ENCODE measurements at regions not wholly inside any gene's neighbourhood (a gene's known extent, or its start where the extent isn't known, plus 50 kb on each side); places are given as distances from the start of the nearest gene placed in this dataset.
A peak's percentile ranks its signal among the peaks of the same experiment; 100 is the strongest.

GRCh38 chr4:38529189-38530115, 134.5 kb upstream of the KLF3 start:
- WGBS, 2 experiments (ENCODE audit: insufficient coverage in 1 of 2, insufficient read length in 1 of 2), result 93% methylated on average over 11 to 15 of the region's 15 CpGs
- no peaks in the 10 kb centered on the region for H3K9me3 Mint-ChIP-seq
- Histone ChIP-seq H3K4me1 (ENCODE audit: control insufficient read depth, insufficient read depth, low read length) (no peaks in the 10 kb centered on the region), H3K9me3 (ENCODE audit: control insufficient read depth, low read length) (no peaks in the 10 kb centered on the region), H3K27me3 (ENCODE audit: control insufficient read depth, insufficient read depth, low read length, poor library complexity, severe bottlenecking) (no peaks in the 10 kb centered on the region), H3K36me3 (ENCODE audit: control insufficient read depth, insufficient read depth, low read length) (no peaks in the 10 kb centered on the region), H3K4me3 (ENCODE audit: low read length) (no peak overlapping the region), H3K9ac (ENCODE audit: extremely low read depth, low read length, poor library complexity, severe bottlenecking) (no peak overlapping the region), H3K27ac (ENCODE audit: low read depth, low read length) (no peak overlapping the region)
- no peaks in the 10 kb centered on the region for H3K27me3 Mint-ChIP-seq (ENCODE audit: insufficient read depth)
- no peak overlapping the region for H3K4me3 Mint-ChIP-seq
- H3K36me3 Mint-ChIP-seq (ENCODE audit: low read depth), result no peaks in the 10 kb centered on the region
- peak; percentile 49 for DNase-seq
- no peak for TF ChIP-seq CTCF (conservative IDR thresholded peaks at IDR 0.05)
- H3K4me1 Mint-ChIP-seq, result no peaks in the 10 kb centered on the region
- H3K27ac Mint-ChIP-seq, result no peak overlapping the region

- Mint-ChIP-seq H3K27ac (no peak overlapping the region), H3K9me3 (no peaks in the 10 kb centered on the region), H3K27me3 (ENCODE audit: insufficient read depth) (no peaks in the 10 kb centered on the region), H3K4me1 (no peaks in the 10 kb centered on the region), H3K36me3 (ENCODE audit: low read depth) (no peaks in the 10 kb centered on the region), H3K4me3 (no peak overlapping the region)
- WGBS, 2 experiments (ENCODE audit: insufficient coverage in 1 of 2, insufficient read length in 1 of 2), result 100% methylated on average over 1 of the region's 1 CpG; no CpG with 5 or more reads in 1 of the 2 experiments
- Histone ChIP-seq H3K27me3 (ENCODE audit: control insufficient read depth, insufficient read depth, low read length, poor library complexity, severe bottlenecking) (no peaks in the 10 kb centered on the region), H3K36me3 (ENCODE audit: control insufficient read depth, insufficient read depth, low read length) (no peaks in the 10 kb centered on the region), H3K27ac (ENCODE audit: low read depth, low read length) (no peak overlapping the region), H3K4me1 (ENCODE audit: control insufficient read depth, insufficient read depth, low read length) (no peaks in the 10 kb centered on the region), H3K9me3 (ENCODE audit: control insufficient read depth, low read length) (no peaks in the 10 kb centered on the region), H3K4me3 (ENCODE audit: low read length) (no peak overlapping the region), H3K9ac (ENCODE audit: extremely low read depth, low read length, poor library complexity, severe bottlenecking) (no peak overlapping the region)
- no peak for DNase-seq
- no peak for TF ChIP-seq CTCF (conservative IDR thresholded peaks at IDR 0.05)
These were observed 133.5 kb upstream of the KLF3 start for GRCh38 chr4:38530486-38530885.

- H3K36me3 ChIP-seq (ENCODE audit: control insufficient read depth, insufficient read depth, low read length), result no peaks in the 10 kb centered on the region
- H3K36me3 Mint-ChIP-seq (ENCODE audit: low read depth), result no peaks in the 10 kb centered on the region
- no peaks in the 10 kb centered on the region for H3K27me3 Mint-ChIP-seq (ENCODE audit: insufficient read depth)
- DNase-seq, result no peak
- no peak for TF ChIP-seq CTCF (conservative IDR thresholded peaks at IDR 0.05)
- H3K27ac Mint-ChIP-seq, result no peak overlapping the region
- no peak overlapping the region for H3K27ac ChIP-seq (ENCODE audit: low read depth, low read length)
- H3K4me3 ChIP-seq (ENCODE audit: low read length), result no peak overlapping the region
- H3K4me1 Mint-ChIP-seq, result no peaks in the 10 kb centered on the region
- no peaks in the 10 kb centered on the region for H3K27me3 ChIP-seq (ENCODE audit: control insufficient read depth, insufficient read depth, low read length, poor library complexity, severe bottlenecking)
- WGBS, 2 experiments (ENCODE audit: insufficient coverage in 1 of 2, insufficient read length in 1 of 2), result 67% methylated on average over 3 to 5 of the region's 5 CpGs
- H3K9me3 Mint-ChIP-seq, result no peaks in the 10 kb centered on the region
- H3K9me3 ChIP-seq (ENCODE audit: control insufficient read depth, low read length), result no peaks in the 10 kb centered on the region
- H3K4me1 ChIP-seq (ENCODE audit: control insufficient read depth, insufficient read depth, low read length), result no peaks in the 10 kb centered on the region
- H3K4me3 Mint-ChIP-seq, result no peak overlapping the region
- no peak overlapping the region for H3K9ac ChIP-seq (ENCODE audit: extremely low read depth, low read length, poor library complexity, severe bottlenecking)
These were observed 132.8 kb upstream of the KLF3 start for GRCh38 chr4:38531141-38531727.

All from endodermal cell (in vitro differentiated cells).